ENCODE measurements at regions not wholly inside any gene's neighbourhood (a gene's known extent, or its start where the extent isn't known, plus 50 kb on each side); places are given as distances from the start of the nearest gene placed in this dataset.
A peak's percentile ranks its signal among the peaks of the same experiment; 100 is the strongest.
"Not testable (repeated sequence)": the region's sequence is repeated elsewhere in the genome, so short reads cannot be mapped to it uniquely, and the experiment has no call there.

DNA sequence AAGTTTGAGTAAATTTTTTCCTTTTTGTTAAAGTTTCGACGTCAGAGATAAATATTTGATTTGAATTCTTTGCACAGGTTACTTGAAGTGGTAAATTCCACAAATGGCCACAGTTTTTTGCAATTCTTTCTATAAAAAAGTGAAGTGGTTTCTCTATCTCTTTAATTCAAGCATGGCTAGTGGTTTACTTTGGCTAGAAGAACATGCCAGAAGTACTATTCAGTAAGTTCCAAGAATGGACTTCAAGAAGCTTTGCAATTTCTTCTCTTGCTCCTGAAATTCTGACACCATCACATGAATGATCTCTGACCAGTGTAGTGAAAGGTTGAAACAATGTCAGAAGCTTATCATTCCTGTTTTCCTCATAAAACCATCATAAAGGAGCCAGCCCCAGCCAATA, 55.7 kb upstream of the RNPC3 start:
- no peak for FAIRE-seq
- DNase-seq (ENCODE audit: insufficient read length, low spot score): no peak

- DNase-seq (ENCODE audit: insufficient read length, low spot score) (no peak), FAIRE-seq (no peak)
Observed at GRCh38 chr1:103467100-103467499, 58.4 kb upstream of the RNPC3 start.

GRCh38 chr1:103461161-103462105, 64.1 kb upstream of the RNPC3 start:
- FAIRE-seq: peak; percentile 76
- no peak for DNase-seq (ENCODE audit: insufficient read length, low spot score)

DNA sequence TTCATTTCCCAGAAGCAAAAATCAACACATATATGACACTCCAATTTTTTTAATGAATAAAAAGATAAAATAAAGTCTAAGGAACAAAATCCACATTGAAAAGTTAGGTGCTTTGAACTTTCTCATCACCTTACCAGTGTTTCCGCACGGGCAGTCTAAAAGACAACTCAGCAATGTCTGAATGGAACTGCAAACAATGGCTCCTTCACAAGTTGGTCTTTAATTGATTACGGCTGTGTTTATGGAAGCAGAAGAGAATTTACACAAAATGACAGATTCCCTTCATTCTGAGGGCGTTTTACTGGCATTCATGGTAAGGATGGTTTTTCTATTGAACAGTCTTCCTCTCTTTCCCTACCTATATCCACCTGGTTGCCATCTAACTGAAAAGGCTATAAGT, 65.0 kb upstream of the RNPC3 start:
- no peak for FAIRE-seq
- DNase-seq (ENCODE audit: insufficient read length, low spot score): no peak

DNA sequence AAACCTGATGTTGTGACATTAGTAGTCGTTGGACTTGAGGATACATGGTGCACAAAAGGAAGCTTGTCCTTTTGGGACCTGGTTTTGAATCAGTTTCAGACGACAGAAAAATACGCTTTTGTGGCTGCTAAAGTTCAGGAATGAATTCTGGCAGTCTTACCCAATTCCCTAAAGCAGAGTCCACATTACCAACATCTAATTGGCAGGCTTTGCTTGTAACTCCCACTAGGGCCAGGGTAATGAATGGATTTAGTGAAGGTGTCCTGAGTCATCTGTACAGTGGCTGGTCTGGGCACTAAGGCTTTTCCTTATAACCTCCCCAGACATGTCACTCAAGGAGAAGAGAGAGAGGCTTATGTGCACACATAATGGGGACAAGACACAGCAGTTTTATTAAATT, 66.2 kb upstream of the RNPC3 start:
- FAIRE-seq (no peak), DNase-seq (ENCODE audit: insufficient read length, low spot score) (no peak)

- FAIRE-seq (no peak), DNase-seq (ENCODE audit: insufficient read length, low spot score) (no peak)
Observed at GRCh38 chr1:103457886-103458455, 67.5 kb upstream of the RNPC3 start.

GRCh38 chr1:103448560-103448959, 76.9 kb upstream of the RNPC3 start:
- no peak for FAIRE-seq
- DNase-seq (ENCODE audit: insufficient read length, low spot score): no peak

DNA sequence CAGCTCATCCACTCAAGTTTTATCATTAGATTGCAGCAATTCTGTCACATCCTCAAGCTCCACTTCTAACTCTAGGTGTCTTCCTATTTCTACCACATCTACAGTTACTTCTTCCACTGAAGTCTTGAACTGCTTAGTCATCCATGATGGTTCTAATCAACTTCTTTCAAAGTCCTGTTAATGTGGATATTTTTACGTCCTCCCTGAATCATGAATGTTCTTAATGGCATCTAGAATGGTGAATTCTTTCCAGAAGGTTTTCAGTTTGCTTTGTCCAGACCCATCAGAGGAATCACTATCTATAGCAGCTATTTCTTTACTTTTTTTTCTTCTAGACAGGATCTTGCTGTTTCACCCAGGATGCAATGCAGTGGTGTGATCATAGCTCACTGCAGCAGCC, 78.0 kb upstream of the RNPC3 start:
- no peak for DNase-seq (ENCODE audit: insufficient read length, low spot score)
- FAIRE-seq: no peak

DNA sequence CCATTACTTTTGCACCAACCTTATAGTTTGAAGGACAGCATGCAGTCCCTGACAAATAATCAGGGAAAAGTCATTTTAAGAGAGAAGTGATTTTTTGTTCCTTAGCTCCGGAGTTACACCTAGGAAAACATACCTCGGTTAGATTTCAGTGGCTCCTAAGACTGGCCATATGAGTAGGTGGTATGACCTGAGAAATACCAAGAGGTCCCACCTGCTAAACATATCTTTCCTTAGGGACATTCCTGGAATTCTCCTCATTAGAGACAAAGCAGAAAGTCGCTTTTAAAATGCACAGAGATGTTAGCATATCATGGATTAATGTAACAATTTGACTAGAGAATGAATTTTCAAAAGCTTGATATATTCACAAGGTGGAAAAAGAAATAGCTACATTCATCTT, 84.2 kb upstream of the RNPC3 start:
- FAIRE-seq (no peak), DNase-seq (ENCODE audit: insufficient read length, low spot score) (no peak)

DNA sequence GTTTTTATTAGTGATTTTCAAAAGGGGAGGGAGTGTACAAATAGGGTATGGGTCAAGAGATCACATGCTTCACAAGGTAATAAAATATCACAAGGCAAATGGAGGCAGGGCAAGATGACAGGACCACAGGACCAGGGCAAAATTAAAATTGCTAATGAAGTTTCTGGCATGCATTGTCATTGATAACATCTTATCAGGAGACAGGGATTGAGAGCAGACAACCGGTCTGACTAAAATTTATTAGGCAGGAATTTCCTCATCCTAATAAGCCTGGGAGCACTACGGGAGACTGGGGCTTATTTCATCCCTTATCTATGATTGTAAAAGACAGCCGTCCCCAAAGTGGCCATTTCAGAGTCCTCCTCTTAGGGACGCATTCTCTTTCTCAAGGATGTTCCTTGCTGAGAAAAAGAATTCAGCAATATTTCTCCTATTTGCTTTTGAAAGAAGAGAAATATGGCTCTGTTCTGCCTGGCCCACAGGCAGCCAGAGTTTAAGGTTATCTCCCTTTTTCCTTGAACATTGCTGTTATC, 88.9 kb upstream of the RNPC3 start:
- not testable (repeated sequence) for FAIRE-seq; DNase-seq (ENCODE audit: insufficient read length, low spot score)

DNA sequence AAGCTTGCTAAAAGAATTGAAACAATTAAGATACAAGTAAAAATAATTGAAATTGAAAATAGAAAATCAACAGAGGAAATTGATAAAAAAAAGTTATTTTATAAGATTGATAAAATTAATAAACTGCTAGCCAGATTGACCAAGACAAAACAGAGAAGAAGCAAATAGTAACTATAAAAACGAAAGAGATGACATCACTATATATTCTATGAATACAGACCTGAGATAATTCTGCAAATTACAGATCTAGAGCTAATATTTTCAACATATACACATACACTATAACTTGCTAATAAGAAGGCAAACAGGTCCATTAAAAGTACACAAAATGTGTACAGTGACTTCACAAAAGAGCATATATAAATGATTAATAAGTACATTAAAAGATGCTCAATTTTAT, 90.1 kb upstream of the RNPC3 start:
- FAIRE-seq (no peak), DNase-seq (ENCODE audit: insufficient read length, low spot score) (no peak)

GRCh38 chr1:103424650-103425049, 100.8 kb upstream of the RNPC3 start:
- DNase-seq (ENCODE audit: insufficient read length, low spot score) (no peak), FAIRE-seq (no peak)

DNA sequence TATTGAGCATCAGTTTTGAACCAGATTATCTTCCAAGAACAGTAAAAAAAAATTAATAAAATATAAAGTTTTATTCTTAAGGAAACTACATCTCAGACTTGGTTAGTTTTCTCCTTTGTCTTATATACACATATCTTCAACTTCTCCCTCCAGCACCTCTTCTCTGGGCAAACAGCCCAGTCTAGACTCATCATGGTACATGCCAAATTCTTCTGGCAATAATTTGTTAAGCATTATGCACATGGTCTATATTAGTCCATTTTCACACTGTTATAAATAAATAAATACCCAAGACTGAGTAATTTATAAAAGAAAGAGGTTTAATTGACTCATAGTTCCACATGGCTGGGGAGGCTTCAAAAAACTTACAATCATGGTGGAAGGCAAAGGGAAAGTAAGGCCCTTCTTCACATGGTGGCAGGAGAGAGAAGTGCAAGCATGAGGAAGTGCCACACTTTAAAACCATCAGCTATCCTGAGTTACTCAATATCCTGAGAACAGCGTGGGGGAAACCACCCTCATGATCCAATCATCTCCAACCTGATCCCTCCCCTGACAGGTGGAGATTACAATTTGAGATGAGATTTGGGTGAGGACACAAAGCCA, 108.7 kb upstream of the RNPC3 start:
- FAIRE-seq: no peak

GRCh38 chr1:103387898-103388297, 137.6 kb upstream of the RNPC3 start:
- FAIRE-seq (no peak), DNase-seq (ENCODE audit: insufficient read length, low spot score) (no peak)

More for the DNA sequence above, 108.7 kb upstream of the RNPC3 start:
- no peak for DNase-seq (ENCODE audit: insufficient read length, low spot score)

GRCh38 chr1:103373991-103374390, 151.5 kb upstream of the RNPC3 start:
- DNase-seq (ENCODE audit: insufficient read length, low spot score): no peak
- no peak for FAIRE-seq

- DNase-seq (ENCODE audit: insufficient read length, low spot score) (no peak), FAIRE-seq (no peak)
Observed at GRCh38 chr1:103372866-103373265, 152.6 kb upstream of the RNPC3 start.

DNA sequence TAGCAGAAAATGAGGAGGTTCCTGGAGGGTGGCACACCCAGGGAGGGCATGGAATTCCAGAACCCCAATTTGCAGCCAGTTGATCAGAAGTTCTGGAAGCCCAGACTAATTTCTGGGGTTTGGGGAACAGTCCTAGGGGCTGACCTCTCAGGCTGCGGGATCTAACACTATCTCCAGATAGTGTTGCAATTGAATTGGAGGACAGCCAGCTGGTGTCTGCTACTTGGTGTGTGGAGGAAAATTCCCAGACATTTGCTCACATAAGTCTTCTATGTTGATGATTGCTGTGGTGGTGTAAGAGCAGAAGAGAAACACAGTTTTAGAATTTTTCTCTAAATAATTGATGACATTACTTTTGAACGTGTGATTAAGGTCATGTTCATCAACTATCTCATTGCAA, 154.3 kb upstream of the RNPC3 start:
- FAIRE-seq (no peak), DNase-seq (ENCODE audit: insufficient read length, low spot score) (no peak)

DNA sequence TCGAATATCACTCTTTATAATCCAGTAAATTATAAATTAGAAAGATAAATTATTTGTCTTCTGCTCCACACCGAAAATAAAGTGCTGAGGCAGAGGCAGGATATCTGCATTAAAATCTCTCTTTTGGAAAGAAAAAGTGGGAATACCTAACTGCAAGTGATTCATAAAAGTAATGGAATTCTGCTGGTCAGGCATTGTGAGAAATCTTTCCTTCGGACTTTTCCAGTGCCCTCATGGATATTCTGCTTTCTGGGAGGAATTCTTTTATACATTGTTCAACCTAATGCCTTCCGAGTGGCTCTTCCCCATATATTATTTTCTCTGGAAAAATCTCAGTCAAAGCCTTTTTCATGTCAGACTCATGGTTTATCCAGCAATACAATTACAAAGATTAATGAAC, 158.3 kb upstream of the RNPC3 start:
- no peak for DNase-seq (ENCODE audit: insufficient read length, low spot score)
- FAIRE-seq: no peak

- FAIRE-seq (no peak), DNase-seq (ENCODE audit: insufficient read length, low spot score) (peak; percentile 0)
Observed at GRCh38 chr1:103365860-103366569, 159.5 kb upstream of the RNPC3 start.

- FAIRE-seq: no peak
- DNase-seq (ENCODE audit: insufficient read length, low spot score): no peak
Observed at GRCh38 chr1:103363008-103363365, 162.5 kb upstream of the RNPC3 start.

Measured in GM19239 (cell line).